ENCODE measurements at regions not wholly inside any gene's neighbourhood (a gene's known extent, or its start where the extent isn't known, plus 50 kb on each side); places are given as distances from the start of the nearest gene placed in this dataset.

GRCh38 chr5:158074597-158074991, 215.6 kb upstream of the CLINT1 start:
- no peak overlapping the region for H3K4me3 ChIP-seq (ENCODE audit: low read depth, low read length)
- ChIA-PET POLR2A (no interaction called here), CTCF (interaction anchor here (0.6 to 2.8 kb wide), 54 partner anchors 9 to 1061 kb away, joined by 3 to 72 read pairs (median 4); no protein-coding TSS in a partner anchor)
- DNase-seq (ENCODE audit: low read depth, low spot score) = no peak
- no peak for TF ChIP-seq CTCF (IDR thresholded peaks at IDR 0.05; ENCODE audit: insufficient read depth, low read length, missing control alignments)

- DNase-seq (ENCODE audit: low read depth, low spot score) = no peak
- CTCF ChIA-PET = no interaction called here
- H3K4me3 ChIP-seq (ENCODE audit: low read depth, low read length) = no peak overlapping the region
- no peak for TF ChIP-seq CTCF (IDR thresholded peaks at IDR 0.05; ENCODE audit: insufficient read depth, low read length, missing control alignments)
- POLR2A ChIA-PET = no interaction called here
These were observed 211.9 kb upstream of the CLINT1 start for GRCh38 chr5:158070859-158071258.

GRCh38 chr5:158069838-158070237, 210.9 kb upstream of the CLINT1 start:
- no peak overlapping the region for H3K4me3 ChIP-seq (ENCODE audit: low read depth, low read length)
- CTCF ChIA-PET = interaction anchor here (1.2 kb wide), 1 partner anchor 1063 kb away, joined by 3 read pairs; no protein-coding TSS in a partner anchor
- POLR2A ChIA-PET = no interaction called here
- TF ChIP-seq CTCF (IDR thresholded peaks at IDR 0.05; ENCODE audit: insufficient read depth, low read length, missing control alignments) = no peak
- no peak for DNase-seq (ENCODE audit: low read depth, low spot score)

- ChIA-PET POLR2A (no interaction called here), CTCF (interaction anchor here (0.6 to 1.2 kb wide), 3 partner anchors 9 to 1064 kb away, joined by 3 read pairs; no protein-coding TSS in a partner anchor)
- no peak overlapping the region for H3K4me3 ChIP-seq (ENCODE audit: low read depth, low read length)
- DNase-seq (ENCODE audit: low read depth, low spot score) = no peak
- TF ChIP-seq CTCF (IDR thresholded peaks at IDR 0.05; ENCODE audit: insufficient read depth, low read length, missing control alignments) = no peak
These were observed 210.0 kb upstream of the CLINT1 start for GRCh38 chr5:158068964-158069363.

GRCh38 chr5:158066076-158066475, 207.1 kb upstream of the CLINT1 start:
- no peak for TF ChIP-seq CTCF (IDR thresholded peaks at IDR 0.05; ENCODE audit: insufficient read depth, low read length, missing control alignments)
- no peak overlapping the region for H3K4me3 ChIP-seq (ENCODE audit: low read depth, low read length)
- no peak for DNase-seq (ENCODE audit: low read depth, low spot score)
- CTCF ChIA-PET = interaction anchor here (2.1 to 2.4 kb wide), 2 partner anchors 9 kb away, joined by 5 to 29 read pairs; no protein-coding TSS in a partner anchor
- POLR2A ChIA-PET = no interaction called here

- DNase-seq (ENCODE audit: low read depth, low spot score) = no peak
- H3K4me3 ChIP-seq (ENCODE audit: low read depth, low read length) = no peak overlapping the region
- no peak for TF ChIP-seq CTCF (IDR thresholded peaks at IDR 0.05; ENCODE audit: insufficient read depth, low read length, missing control alignments)
- ChIA-PET CTCF (interaction anchor here (0.7 to 2.4 kb wide), 2 partner anchors 10 to 13 kb away, joined by 3 to 29 read pairs; no protein-coding TSS in a partner anchor), POLR2A (no interaction called here)
These were observed 205.6 kb upstream of the CLINT1 start for GRCh38 chr5:158064334-158065123.
